ENCODE measurements at regions not wholly inside any gene's neighbourhood (a gene's known extent, or its start where the extent isn't known, plus 50 kb on each side); places are given as distances from the start of the nearest gene placed in this dataset.
"Not testable (repeated sequence)": the region's sequence is repeated elsewhere in the genome, so short reads cannot be mapped to it uniquely, and the experiment has no call there.

- no peak for DNase-seq (ENCODE audit: low read depth in 2 of 3, low spot score in 2 of 3)
Measured at GRCh38 chr2:437180-437579, 149.3 kb upstream of the ALKAL2 start.

- no peak for DNase-seq (ENCODE audit: low read depth in 2 of 3, low spot score in 2 of 3)
Measured at GRCh38 chr2:436205-436604, 148.3 kb upstream of the ALKAL2 start.

GRCh38 chr2:434625-435024 lies 146.7 kb upstream of the ALKAL2 start:
- no peak for DNase-seq (ENCODE audit: low read depth in 2 of 3, low spot score in 2 of 3)

GRCh38 chr2:433216-433615 lies 145.3 kb upstream of the ALKAL2 start:
- no peak for DNase-seq (ENCODE audit: low read depth in 2 of 3, low spot score in 2 of 3)

GRCh38 chr2:430291-431040 lies 142.6 kb upstream of the ALKAL2 start:
- peak in 2 of 3 donors; percentile 57 to 81 for DNase-seq (ENCODE audit: low read depth in 2 of 3, low spot score in 2 of 3)

GRCh38 chr2:429575-430254 lies 141.8 kb upstream of the ALKAL2 start:
- peak in 1 of 3 donors; percentile 41 for DNase-seq (ENCODE audit: low read depth in 2 of 3, low spot score in 2 of 3)

GRCh38 chr2:429142-429541 lies 141.3 kb upstream of the ALKAL2 start:
- DNase-seq (ENCODE audit: low read depth in 2 of 3, low spot score in 2 of 3), result no peak

- DNase-seq (ENCODE audit: low read depth in 2 of 3, low spot score in 2 of 3), result no peak
Measured at GRCh38 chr2:428591-428990, 140.7 kb upstream of the ALKAL2 start.

- not testable (repeated sequence) for DNase-seq (ENCODE audit: low read depth in 2 of 3, low spot score in 2 of 3)
Measured at GRCh38 chr2:426696-427095, 138.8 kb upstream of the ALKAL2 start.

GRCh38 chr2:425947-426346 lies 138.1 kb upstream of the ALKAL2 start:
- no peak for DNase-seq (ENCODE audit: low read depth in 2 of 3, low spot score in 2 of 3)

GRCh38 chr2:425243-425642 lies 137.4 kb upstream of the ALKAL2 start:
- DNase-seq (ENCODE audit: low read depth in 2 of 3, low spot score in 2 of 3), result no peak

GRCh38 chr2:424306-425171 lies 136.6 kb upstream of the ALKAL2 start:
- no peak for DNase-seq (ENCODE audit: low read depth in 2 of 3, low spot score in 2 of 3)

GRCh38 chr2:423479-423878 lies 135.6 kb upstream of the ALKAL2 start:
- no peak for DNase-seq (ENCODE audit: low read depth in 2 of 3, low spot score in 2 of 3)

- DNase-seq (ENCODE audit: low read depth in 2 of 3, low spot score in 2 of 3), result no peak
Measured at GRCh38 chr2:422676-423435, 135.0 kb upstream of the ALKAL2 start.

GRCh38 chr2:421406-421805 lies 133.5 kb upstream of the ALKAL2 start:
- DNase-seq (ENCODE audit: low read depth in 2 of 3, low spot score in 2 of 3), result no peak

GRCh38 chr2:419687-420317 lies 131.9 kb upstream of the ALKAL2 start:
- DNase-seq (ENCODE audit: low read depth in 2 of 3, low spot score in 2 of 3), result no peak

GRCh38 chr2:417662-418061 lies 129.8 kb upstream of the ALKAL2 start:
- no peak for DNase-seq (ENCODE audit: low read depth in 2 of 3, low spot score in 2 of 3)

GRCh38 chr2:417006-417405 lies 129.1 kb upstream of the ALKAL2 start:
- no peak for DNase-seq (ENCODE audit: low read depth in 2 of 3, low spot score in 2 of 3)

GRCh38 chr2:415986-416610 lies 128.2 kb upstream of the ALKAL2 start:
- DNase-seq (ENCODE audit: low read depth in 2 of 3, low spot score in 2 of 3), result no peak

GRCh38 chr2:409523-409922 lies 121.6 kb upstream of the ALKAL2 start:
- DNase-seq (ENCODE audit: low read depth in 2 of 3, low spot score in 2 of 3), result no peak
